ENCODE measurements at regions not wholly inside any gene's neighbourhood (a gene's known extent, or its start where the extent isn't known, plus 50 kb on each side); places are given as distances from the start of the nearest gene placed in this dataset.
"Not testable (repeated sequence)": the region's sequence is repeated elsewhere in the genome, so short reads cannot be mapped to it uniquely, and the experiment has no call there.

DNA sequence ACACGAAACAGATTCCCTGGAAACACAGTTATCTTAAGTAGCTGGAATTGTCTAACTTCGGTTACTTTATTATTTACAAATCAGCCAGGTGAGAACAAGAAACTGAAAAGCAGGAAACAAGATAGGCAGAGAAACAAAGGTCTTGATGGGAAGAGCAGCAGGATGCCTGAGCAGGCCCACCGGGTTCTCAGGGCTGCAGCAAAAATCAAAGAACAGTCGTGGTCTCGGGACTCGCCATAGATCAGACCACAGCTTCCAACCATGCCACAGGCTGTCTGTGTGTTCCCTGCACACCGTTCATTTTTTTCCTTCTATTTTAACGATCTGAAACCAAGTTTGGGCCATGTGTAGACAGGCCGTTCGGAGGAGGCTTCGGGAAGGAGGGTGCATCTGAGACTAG, 62.7 kb upstream of the SOX11 start:
- TF ChIP-seq ZNF274 (IDR thresholded peaks at IDR 0.05; ENCODE audit: low read depth, low read length); YY1 (IDR thresholded peaks at IDR 0.05; ENCODE audit: insufficient read depth, insufficient read length); SUZ12 (IDR thresholded peaks at IDR 0.05; ENCODE audit: extremely low read depth, insufficient read depth, insufficient read length): not testable (repeated sequence)
